ENCODE measurements at regions not wholly inside any gene's neighbourhood (a gene's known extent, or its start where the extent isn't known, plus 50 kb on each side); places are given as distances from the start of the nearest gene placed in this dataset.
A peak's percentile ranks its signal among the peaks of the same experiment; 100 is the strongest.

- ATAC-seq (ENCODE audit: low read depth) (no peak), DNase-seq (ENCODE audit: low spot score) (no peak)
- H3K9me3 ChIP-seq (ENCODE audit: severe bottlenecking): no peaks in the 10 kb centered on the region
- no peaks in the 10 kb centered on the region for H3K4me1 ChIP-seq (ENCODE audit: insufficient read depth, poor library complexity, severe bottlenecking)
- TF ChIP-seq CTCF (IDR thresholded peaks at IDR 0.05; ENCODE audit: poor library complexity, severe bottlenecking): no peak
- no peaks in the 10 kb centered on the region for H3K27me3 ChIP-seq (ENCODE audit: insufficient read depth, poor library complexity, severe bottlenecking)
- H3K27ac ChIP-seq (ENCODE audit: poor library complexity, severe bottlenecking): no peak overlapping the region
- no peak overlapping the region for H3K4me3 ChIP-seq (ENCODE audit: severe bottlenecking)
- no peaks in the 10 kb centered on the region for H3K36me3 ChIP-seq (ENCODE audit: low read depth)
These were observed 57.9 kb downstream of the GPR101 start for GRCh38 chrX:136975684-136976470.

- H3K27ac ChIP-seq (ENCODE audit: poor library complexity, severe bottlenecking): no peak overlapping the region
- no peaks in the 10 kb centered on the region for H3K27me3 ChIP-seq (ENCODE audit: insufficient read depth, poor library complexity, severe bottlenecking)
- no peak for ATAC-seq (ENCODE audit: low read depth)
- DNase-seq (ENCODE audit: low spot score): no peak
- H3K4me3 ChIP-seq (ENCODE audit: severe bottlenecking): no peak overlapping the region
- no peak for TF ChIP-seq CTCF (IDR thresholded peaks at IDR 0.05; ENCODE audit: poor library complexity, severe bottlenecking)
- no peaks in the 10 kb centered on the region for H3K4me1 ChIP-seq (ENCODE audit: insufficient read depth, poor library complexity, severe bottlenecking)
- H3K9me3 ChIP-seq (ENCODE audit: severe bottlenecking): no peaks in the 10 kb centered on the region
- H3K36me3 ChIP-seq (ENCODE audit: low read depth): no peaks in the 10 kb centered on the region
These were observed 65.8 kb downstream of the GPR101 start for GRCh38 chrX:136967966-136968365.

GRCh38 chrX:136963973-136964372 lies 69.8 kb downstream of the GPR101 start:
- DNase-seq (ENCODE audit: low spot score) (no peak), ATAC-seq (ENCODE audit: low read depth) (no peak)
- Histone ChIP-seq H3K36me3 (ENCODE audit: low read depth) (no peaks in the 10 kb centered on the region), H3K9me3 (ENCODE audit: severe bottlenecking) (no peaks in the 10 kb centered on the region), H3K27me3 (ENCODE audit: insufficient read depth, poor library complexity, severe bottlenecking) (no peaks in the 10 kb centered on the region), H3K4me3 (ENCODE audit: severe bottlenecking) (no peak overlapping the region), H3K4me1 (ENCODE audit: insufficient read depth, poor library complexity, severe bottlenecking) (no peaks in the 10 kb centered on the region), H3K27ac (ENCODE audit: poor library complexity, severe bottlenecking) (no peak overlapping the region)
- TF ChIP-seq CTCF (IDR thresholded peaks at IDR 0.05; ENCODE audit: poor library complexity, severe bottlenecking): no peak

- Histone ChIP-seq H3K27me3 (ENCODE audit: insufficient read depth, poor library complexity, severe bottlenecking) (no peaks in the 10 kb centered on the region), H3K27ac (ENCODE audit: poor library complexity, severe bottlenecking) (no peak overlapping the region), H3K4me1 (ENCODE audit: insufficient read depth, poor library complexity, severe bottlenecking) (no peaks in the 10 kb centered on the region), H3K9me3 (ENCODE audit: severe bottlenecking) (no peaks in the 10 kb centered on the region), H3K4me3 (ENCODE audit: severe bottlenecking) (no peak overlapping the region), H3K36me3 (ENCODE audit: low read depth) (no peaks in the 10 kb centered on the region)
- TF ChIP-seq CTCF (IDR thresholded peaks at IDR 0.05; ENCODE audit: poor library complexity, severe bottlenecking): no peak
- no peak for ATAC-seq (ENCODE audit: low read depth)
- no peak for DNase-seq (ENCODE audit: low spot score)
These were observed 72.1 kb downstream of the GPR101 start for GRCh38 chrX:136961594-136962135.

- Histone ChIP-seq H3K27me3 (ENCODE audit: insufficient read depth, poor library complexity, severe bottlenecking) (no peaks in the 10 kb centered on the region), H3K4me1 (ENCODE audit: insufficient read depth, poor library complexity, severe bottlenecking) (no peaks in the 10 kb centered on the region), H3K9me3 (ENCODE audit: severe bottlenecking) (no peaks in the 10 kb centered on the region), H3K36me3 (ENCODE audit: low read depth) (no peaks in the 10 kb centered on the region), H3K27ac (ENCODE audit: poor library complexity, severe bottlenecking) (no peak overlapping the region), H3K4me3 (ENCODE audit: severe bottlenecking) (no peak overlapping the region)
- peak; percentile 32 for TF ChIP-seq CTCF (IDR thresholded peaks at IDR 0.05; ENCODE audit: poor library complexity, severe bottlenecking)
- DNase-seq (ENCODE audit: low spot score) (no peak), ATAC-seq (ENCODE audit: low read depth) (no peak)
These were observed 74.4 kb upstream of the RBMX start for GRCh38 chrX:136954930-136955329.
